ENCODE measurements at regions not wholly inside any gene's neighbourhood (a gene's known extent, or its start where the extent isn't known, plus 50 kb on each side); places are given as distances from the start of the nearest gene placed in this dataset.

GRCh38 chr16:54482892-54483574 lies 196.4 kb upstream of the IRX3 start:
- TF ChIP-seq, protein P1, sequence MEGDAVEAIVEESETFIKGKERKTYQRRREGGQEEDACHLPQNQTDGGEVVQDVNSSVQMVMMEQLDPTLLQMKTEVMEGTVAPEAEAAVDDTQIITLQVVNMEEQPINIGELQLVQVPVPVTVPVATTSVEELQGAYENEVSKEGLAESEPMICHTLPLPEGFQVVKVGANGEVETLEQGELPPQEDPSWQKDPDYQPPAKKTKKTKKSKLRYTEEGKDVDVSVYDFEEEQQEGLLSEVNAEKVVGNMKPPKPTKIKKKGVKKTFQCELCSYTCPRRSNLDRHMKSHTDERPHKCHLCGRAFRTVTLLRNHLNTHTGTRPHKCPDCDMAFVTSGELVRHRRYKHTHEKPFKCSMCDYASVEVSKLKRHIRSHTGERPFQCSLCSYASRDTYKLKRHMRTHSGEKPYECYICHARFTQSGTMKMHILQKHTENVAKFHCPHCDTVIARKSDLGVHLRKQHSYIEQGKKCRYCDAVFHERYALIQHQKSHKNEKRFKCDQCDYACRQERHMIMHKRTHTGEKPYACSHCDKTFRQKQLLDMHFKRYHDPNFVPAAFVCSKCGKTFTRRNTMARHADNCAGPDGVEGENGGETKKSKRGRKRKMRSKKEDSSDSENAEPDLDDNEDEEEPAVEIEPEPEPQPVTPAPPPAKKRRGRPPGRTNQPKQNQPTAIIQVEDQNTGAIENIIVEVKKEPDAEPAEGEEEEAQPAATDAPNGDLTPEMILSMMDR (IDR thresholded peaks at IDR 0.05) = no peak
- TF ChIP-seq POLR2A (IDR thresholded peaks at IDR 0.05) = no peak
